WTC11 (cell line): ENCODE measurements at regions not wholly inside any gene's neighbourhood (a gene's known extent, or its start where the extent isn't known, plus 50 kb on each side); places are given as distances from the start of the nearest gene placed in this dataset.

ENCODE experiments used
- ATAC-seq: fragments of 200-7000 bp; cut with Tn5 transposase; 2 replicates; pipeline ENCODE4 v1.10.0; 2021; ENCODE audit warnings: mild to moderate bottlenecking, moderate library complexity
- CTCF ChIA-PET: fragments of 300-600 bp; sonication (Branson Sonifier 250); formaldehyde crosslinking; loops from one replicate; lab custom pipeline; 2021; ENCODE audit warnings: antibody characterized with exemption; lab: Charles Lee
- POLR2A ChIA-PET: fragments of 350-600 bp; sonication (Branson Sonifier 250); formaldehyde crosslinking; loops from one replicate; lab custom pipeline; 2021; ENCODE audit warnings: antibody characterized with exemption; lab: Charles Lee
- DNase-seq: peaks from one replicate; pipeline ENCODE4 v3.0.0; 2021; ENCODE audit warnings: low spot score
- H3K27ac Mint-ChIP-seq: 2 replicates; pipeline ENCODE4 v1.8.0; 2021; ENCODE audit warnings: mixed read lengths
- H3K27me3 Mint-ChIP-seq: 2 replicates; pipeline ENCODE4 v1.8.0; 2021; ENCODE audit warnings: low read depth, mild to moderate bottlenecking, moderate library complexity, mixed read lengths
- H3K36me3 Mint-ChIP-seq: 2 replicates; pipeline ENCODE4 v1.8.0; 2021; ENCODE audit warnings: mixed read lengths
- H3K4me1 Mint-ChIP-seq: 2 replicates; pipeline ENCODE4 v1.8.0; 2022; ENCODE audit warnings: mixed read lengths
- H3K4me3 Mint-ChIP-seq: 2 replicates; pipeline ENCODE4 v1.8.0; 2021; ENCODE audit warnings: mild to moderate bottlenecking, moderate library complexity, mixed read lengths
- H3K9me3 Mint-ChIP-seq: 2 replicates; pipeline ENCODE4 v1.8.0; 2021; ENCODE audit warnings: mixed read lengths
- CREB1 ChIP-seq: sonication (generic); formaldehyde crosslinking; IDR thresholded peaks from 2 replicates; pipeline ENCODE4 v1.8.0; 2023; ENCODE audit warnings: mild to moderate bottlenecking, missing genetic modification reagents
- CREM ChIP-seq: sonication (generic); formaldehyde crosslinking; IDR thresholded peaks from 2 replicates; pipeline ENCODE4 v1.8.1; 2022; ENCODE audit warnings: mild to moderate bottlenecking, missing genetic modification reagents, moderate library complexity
- ELF4 ChIP-seq: sonication (generic); formaldehyde crosslinking; IDR thresholded peaks from 2 replicates; pipeline ENCODE4 v1.8.1; 2022; ENCODE audit warnings: low read depth, mild to moderate bottlenecking, moderate library complexity, missing genetic modification reagents
- HMGA2 ChIP-seq: fragments of 250-450 bp; sonication (Bioruptor Pico); IDR thresholded peaks from 2 replicates; pipeline ENCODE4 v1.4.0; 2021; ENCODE audit warnings: mild to moderate bottlenecking, moderate library complexity
- NR1H2 ChIP-seq: sonication (generic); formaldehyde crosslinking; IDR thresholded peaks from 2 replicates; pipeline ENCODE4 v1.9.0; 2021; ENCODE audit warnings: mild to moderate bottlenecking, moderate library complexity, missing genetic modification reagents
- NR2C2 ChIP-seq: sonication (generic); formaldehyde crosslinking; IDR thresholded peaks from 2 replicates; pipeline ENCODE4 v1.8.0; 2022; ENCODE audit warnings: mild to moderate bottlenecking, missing genetic modification reagents
- OVOL2 ChIP-seq: fragments of 250-450 bp; sonication (Bioruptor Pico); IDR thresholded peaks from 2 replicates; pipeline ENCODE4 v1.9.0; 2021; ENCODE audit warnings: mild to moderate bottlenecking, borderline replicate concordance
- ZNF219 ChIP-seq: sonication (generic); formaldehyde crosslinking; IDR thresholded peaks from 2 replicates; pipeline ENCODE4 v1.8.0; 2023; ENCODE audit warnings: missing genetic modification reagents, mild to moderate bottlenecking, borderline replicate concordance
- TF ChIP-seq, protein P1 (sequence below): sonication (generic); formaldehyde crosslinking; IDR thresholded peaks from 2 replicates; pipeline ENCODE4 v1.8.1; 2022; ENCODE audit warnings: mild to moderate bottlenecking, moderate library complexity, missing genetic modification reagents
- TF ChIP-seq, protein P2 (sequence below): sonication (generic); formaldehyde crosslinking; IDR thresholded peaks from 2 replicates; pipeline ENCODE4 v1.8.0; 2022; ENCODE audit warnings: mild to moderate bottlenecking, missing genetic modification reagents
- TF ChIP-seq, protein P3 (sequence below): sonication (generic); formaldehyde crosslinking; IDR thresholded peaks from 2 replicates; pipeline ENCODE4 v1.8.1; 2022; ENCODE audit warnings: low read depth, mild to moderate bottlenecking, moderate library complexity, missing genetic modification reagents, borderline replicate concordance
- TF ChIP-seq, protein P4 (sequence below): sonication (generic); formaldehyde crosslinking; IDR thresholded peaks from 2 replicates; pipeline ENCODE4 v1.8.0; 2023; ENCODE audit warnings: missing genetic modification reagents, mild to moderate bottlenecking, borderline replicate concordance
- TF ChIP-seq, protein P5 (sequence below): sonication (generic); formaldehyde crosslinking; IDR thresholded peaks from 2 replicates; pipeline ENCODE4 v1.8.1; 2022; ENCODE audit warnings: low read depth, missing genetic modification reagents, borderline replicate concordance
- TF ChIP-seq, protein P6 (sequence below): sonication (generic); formaldehyde crosslinking; IDR thresholded peaks from 2 replicates; pipeline ENCODE4 v1.8.1; 2022; ENCODE audit warnings: mild to moderate bottlenecking, missing genetic modification reagents, moderate library complexity, borderline replicate concordance
- TF ChIP-seq, protein P7 (sequence below): fragments of 250-450 bp; sonication (Bioruptor Pico); IDR thresholded peaks from 2 replicates; pipeline ENCODE4 v1.8.0; 2021; ENCODE audit warnings: mild to moderate bottlenecking
- TF ChIP-seq, protein P8 (sequence below): fragments of 250-450 bp; sonication (Bioruptor Pico); IDR thresholded peaks from 2 replicates; pipeline ENCODE4 v2.1.2; 2022; ENCODE audit warnings: mild to moderate bottlenecking, moderate library complexity

DNA sequence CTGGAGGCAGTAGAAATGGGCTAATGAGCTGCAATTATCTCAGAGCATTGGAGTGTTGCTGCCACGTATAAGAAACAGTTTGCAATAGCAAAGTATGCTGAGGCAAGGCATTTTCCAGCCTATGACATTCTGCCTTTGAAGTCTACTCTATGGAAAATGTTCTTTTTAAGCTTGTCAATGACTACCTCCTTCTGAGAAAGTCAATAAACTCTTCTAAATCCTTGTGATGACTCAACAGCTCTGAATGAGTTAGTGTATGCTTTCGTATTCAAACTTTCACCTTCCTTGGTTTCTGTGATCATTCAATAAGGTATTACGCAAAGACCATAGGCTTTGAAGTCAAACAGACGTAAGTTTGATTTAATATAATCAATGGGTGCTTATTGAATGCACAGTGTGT lies 111.2 kb downstream of the CAPZA3 start:
- TF ChIP-seq, protein P1, sequence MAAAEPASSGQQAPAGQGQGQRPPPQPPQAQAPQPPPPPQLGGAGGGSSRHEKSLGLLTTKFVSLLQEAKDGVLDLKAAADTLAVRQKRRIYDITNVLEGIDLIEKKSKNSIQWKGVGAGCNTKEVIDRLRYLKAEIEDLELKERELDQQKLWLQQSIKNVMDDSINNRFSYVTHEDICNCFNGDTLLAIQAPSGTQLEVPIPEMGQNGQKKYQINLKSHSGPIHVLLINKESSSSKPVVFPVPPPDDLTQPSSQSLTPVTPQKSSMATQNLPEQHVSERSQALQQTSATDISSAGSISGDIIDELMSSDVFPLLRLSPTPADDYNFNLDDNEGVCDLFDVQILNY (CRISPR knock-in tag): no peak
- TF ChIP-seq, protein P2, sequence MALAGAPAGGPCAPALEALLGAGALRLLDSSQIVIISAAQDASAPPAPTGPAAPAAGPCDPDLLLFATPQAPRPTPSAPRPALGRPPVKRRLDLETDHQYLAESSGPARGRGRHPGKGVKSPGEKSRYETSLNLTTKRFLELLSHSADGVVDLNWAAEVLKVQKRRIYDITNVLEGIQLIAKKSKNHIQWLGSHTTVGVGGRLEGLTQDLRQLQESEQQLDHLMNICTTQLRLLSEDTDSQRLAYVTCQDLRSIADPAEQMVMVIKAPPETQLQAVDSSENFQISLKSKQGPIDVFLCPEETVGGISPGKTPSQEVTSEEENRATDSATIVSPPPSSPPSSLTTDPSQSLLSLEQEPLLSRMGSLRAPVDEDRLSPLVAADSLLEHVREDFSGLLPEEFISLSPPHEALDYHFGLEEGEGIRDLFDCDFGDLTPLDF (CRISPR knock-in tag): no peak
- TF ChIP-seq, protein P3, sequence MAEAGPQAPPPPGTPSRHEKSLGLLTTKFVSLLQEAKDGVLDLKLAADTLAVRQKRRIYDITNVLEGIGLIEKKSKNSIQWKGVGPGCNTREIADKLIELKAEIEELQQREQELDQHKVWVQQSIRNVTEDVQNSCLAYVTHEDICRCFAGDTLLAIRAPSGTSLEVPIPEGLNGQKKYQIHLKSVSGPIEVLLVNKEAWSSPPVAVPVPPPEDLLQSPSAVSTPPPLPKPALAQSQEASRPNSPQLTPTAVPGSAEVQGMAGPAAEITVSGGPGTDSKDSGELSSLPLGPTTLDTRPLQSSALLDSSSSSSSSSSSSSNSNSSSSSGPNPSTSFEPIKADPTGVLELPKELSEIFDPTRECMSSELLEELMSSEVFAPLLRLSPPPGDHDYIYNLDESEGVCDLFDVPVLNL: no peak
- TF ChIP-seq NR2C2 (no peak), CREB1 (CRISPR knock-in tag) (no peak), CREM (CRISPR knock-in tag) (no peak), ZNF219 (no peak), ELF4 (CRISPR knock-in tag) (no peak), HMGA2 (no peak), NR1H2 (CRISPR knock-in tag) (no peak), OVOL2 (CRISPR knock-in tag) (no peak)
- TF ChIP-seq, protein P4, sequence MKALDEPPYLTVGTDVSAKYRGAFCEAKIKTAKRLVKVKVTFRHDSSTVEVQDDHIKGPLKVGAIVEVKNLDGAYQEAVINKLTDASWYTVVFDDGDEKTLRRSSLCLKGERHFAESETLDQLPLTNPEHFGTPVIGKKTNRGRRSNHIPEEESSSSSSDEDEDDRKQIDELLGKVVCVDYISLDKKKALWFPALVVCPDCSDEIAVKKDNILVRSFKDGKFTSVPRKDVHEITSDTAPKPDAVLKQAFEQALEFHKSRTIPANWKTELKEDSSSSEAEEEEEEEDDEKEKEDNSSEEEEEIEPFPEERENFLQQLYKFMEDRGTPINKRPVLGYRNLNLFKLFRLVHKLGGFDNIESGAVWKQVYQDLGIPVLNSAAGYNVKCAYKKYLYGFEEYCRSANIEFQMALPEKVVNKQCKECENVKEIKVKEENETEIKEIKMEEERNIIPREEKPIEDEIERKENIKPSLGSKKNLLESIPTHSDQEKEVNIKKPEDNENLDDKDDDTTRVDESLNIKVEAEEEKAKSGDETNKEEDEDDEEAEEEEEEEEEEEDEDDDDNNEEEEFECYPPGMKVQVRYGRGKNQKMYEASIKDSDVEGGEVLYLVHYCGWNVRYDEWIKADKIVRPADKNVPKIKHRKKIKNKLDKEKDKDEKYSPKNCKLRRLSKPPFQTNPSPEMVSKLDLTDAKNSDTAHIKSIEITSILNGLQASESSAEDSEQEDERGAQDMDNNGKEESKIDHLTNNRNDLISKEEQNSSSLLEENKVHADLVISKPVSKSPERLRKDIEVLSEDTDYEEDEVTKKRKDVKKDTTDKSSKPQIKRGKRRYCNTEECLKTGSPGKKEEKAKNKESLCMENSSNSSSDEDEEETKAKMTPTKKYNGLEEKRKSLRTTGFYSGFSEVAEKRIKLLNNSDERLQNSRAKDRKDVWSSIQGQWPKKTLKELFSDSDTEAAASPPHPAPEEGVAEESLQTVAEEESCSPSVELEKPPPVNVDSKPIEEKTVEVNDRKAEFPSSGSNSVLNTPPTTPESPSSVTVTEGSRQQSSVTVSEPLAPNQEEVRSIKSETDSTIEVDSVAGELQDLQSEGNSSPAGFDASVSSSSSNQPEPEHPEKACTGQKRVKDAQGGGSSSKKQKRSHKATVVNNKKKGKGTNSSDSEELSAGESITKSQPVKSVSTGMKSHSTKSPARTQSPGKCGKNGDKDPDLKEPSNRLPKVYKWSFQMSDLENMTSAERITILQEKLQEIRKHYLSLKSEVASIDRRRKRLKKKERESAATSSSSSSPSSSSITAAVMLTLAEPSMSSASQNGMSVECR: no peak
- TF ChIP-seq, protein P5, sequence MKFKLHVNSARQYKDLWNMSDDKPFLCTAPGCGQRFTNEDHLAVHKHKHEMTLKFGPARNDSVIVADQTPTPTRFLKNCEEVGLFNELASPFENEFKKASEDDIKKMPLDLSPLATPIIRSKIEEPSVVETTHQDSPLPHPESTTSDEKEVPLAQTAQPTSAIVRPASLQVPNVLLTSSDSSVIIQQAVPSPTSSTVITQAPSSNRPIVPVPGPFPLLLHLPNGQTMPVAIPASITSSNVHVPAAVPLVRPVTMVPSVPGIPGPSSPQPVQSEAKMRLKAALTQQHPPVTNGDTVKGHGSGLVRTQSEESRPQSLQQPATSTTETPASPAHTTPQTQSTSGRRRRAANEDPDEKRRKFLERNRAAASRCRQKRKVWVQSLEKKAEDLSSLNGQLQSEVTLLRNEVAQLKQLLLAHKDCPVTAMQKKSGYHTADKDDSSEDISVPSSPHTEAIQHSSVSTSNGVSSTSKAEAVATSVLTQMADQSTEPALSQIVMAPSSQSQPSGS (CRISPR knock-in tag): no peak
- TF ChIP-seq, protein P6, sequence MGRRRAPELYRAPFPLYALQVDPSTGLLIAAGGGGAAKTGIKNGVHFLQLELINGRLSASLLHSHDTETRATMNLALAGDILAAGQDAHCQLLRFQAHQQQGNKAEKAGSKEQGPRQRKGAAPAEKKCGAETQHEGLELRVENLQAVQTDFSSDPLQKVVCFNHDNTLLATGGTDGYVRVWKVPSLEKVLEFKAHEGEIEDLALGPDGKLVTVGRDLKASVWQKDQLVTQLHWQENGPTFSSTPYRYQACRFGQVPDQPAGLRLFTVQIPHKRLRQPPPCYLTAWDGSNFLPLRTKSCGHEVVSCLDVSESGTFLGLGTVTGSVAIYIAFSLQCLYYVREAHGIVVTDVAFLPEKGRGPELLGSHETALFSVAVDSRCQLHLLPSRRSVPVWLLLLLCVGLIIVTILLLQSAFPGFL: no peak
- TF ChIP-seq, protein P7, sequence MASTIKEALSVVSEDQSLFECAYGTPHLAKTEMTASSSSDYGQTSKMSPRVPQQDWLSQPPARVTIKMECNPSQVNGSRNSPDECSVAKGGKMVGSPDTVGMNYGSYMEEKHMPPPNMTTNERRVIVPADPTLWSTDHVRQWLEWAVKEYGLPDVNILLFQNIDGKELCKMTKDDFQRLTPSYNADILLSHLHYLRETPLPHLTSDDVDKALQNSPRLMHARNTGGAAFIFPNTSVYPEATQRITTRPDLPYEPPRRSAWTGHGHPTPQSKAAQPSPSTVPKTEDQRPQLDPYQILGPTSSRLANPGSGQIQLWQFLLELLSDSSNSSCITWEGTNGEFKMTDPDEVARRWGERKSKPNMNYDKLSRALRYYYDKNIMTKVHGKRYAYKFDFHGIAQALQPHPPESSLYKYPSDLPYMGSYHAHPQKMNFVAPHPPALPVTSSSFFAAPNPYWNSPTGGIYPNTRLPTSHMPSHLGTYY (CRISPR knock-in tag): no peak
- TF ChIP-seq, protein P8, sequence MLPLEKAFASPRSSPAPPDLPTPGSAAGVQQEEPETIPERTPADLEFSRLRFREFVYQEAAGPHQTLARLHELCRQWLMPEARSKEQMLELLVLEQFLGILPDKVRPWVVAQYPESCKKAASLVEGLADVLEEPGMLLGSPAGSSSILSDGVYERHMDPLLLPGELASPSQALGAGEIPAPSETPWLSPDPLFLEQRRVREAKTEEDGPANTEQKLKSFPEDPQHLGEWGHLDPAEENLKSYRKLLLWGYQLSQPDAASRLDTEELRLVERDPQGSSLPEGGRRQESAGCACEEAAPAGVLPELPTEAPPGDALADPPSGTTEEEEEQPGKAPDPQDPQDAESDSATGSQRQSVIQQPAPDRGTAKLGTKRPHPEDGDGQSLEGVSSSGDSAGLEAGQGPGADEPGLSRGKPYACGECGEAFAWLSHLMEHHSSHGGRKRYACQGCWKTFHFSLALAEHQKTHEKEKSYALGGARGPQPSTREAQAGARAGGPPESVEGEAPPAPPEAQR: no peak
- H3K27me3 Mint-ChIP-seq: no peaks in the 10 kb centered on the region
- CTCF ChIA-PET: interaction anchor here (0.6 kb wide), 1 partner anchor 292 kb away, joined by 3 read pairs; no protein-coding TSS in a partner anchor
- H3K4me3 Mint-ChIP-seq: no peak overlapping the region
- DNase-seq (no peak), ATAC-seq (no peak)
- no peaks in the 10 kb centered on the region for H3K9me3 Mint-ChIP-seq
- 0 out of 2 replicates have a peak, but pooled peaks cover 11% of the 10 kb centered on the region for H3K4me1 Mint-ChIP-seq
- POLR2A ChIA-PET: no interaction called here
- H3K27ac Mint-ChIP-seq: no peak overlapping the region
- H3K36me3 Mint-ChIP-seq: no peaks in the 10 kb centered on the region
